OCI-LY7 (cell line): ENCODE measurements at regions not wholly inside any gene's neighbourhood (a gene's known extent, or its start where the extent isn't known, plus 50 kb on each side); places are given as distances from the start of the nearest gene placed in this dataset.

Experiments used
- BruUV-seq: library from RNA; stranded (reverse); fragments of 400-500 nt; replicated peaks from 2 replicates; lab custom pipeline; 2021; lab: Mats Ljungman, UMichigan
- CTCF ChIA-PET: fragments of 300-600 bp; sonication (Branson Sonifier 250); formaldehyde crosslinking; loops from one replicate; lab custom pipeline; 2022; ENCODE audit warnings: antibody characterized with exemption; ENCODE audit not compliant: unreplicated experiment; lab: Charles Lee
- POLR2A ChIA-PET: fragments of 300-600 bp; sonication (Branson Sonifier 250); formaldehyde crosslinking; loops from one replicate; lab custom pipeline; 2022; ENCODE audit warnings: antibody characterized with exemption; lab: Charles Lee
- DNase-seq: peaks from one replicate; pipeline ENCODE4 v3.0.0-alpha.2; 2015; ENCODE audit warnings: low spot score
- H2AFZ ChIP-seq: fragments of 200-600 bp; sonication (generic), shearing (Covaris generic); 2 replicates; pipeline ENCODE4 v1.6.1; 2014; ENCODE audit warnings: mild to moderate bottlenecking, antibody characterized with exemption, low read length, moderate library complexity
- H3K27ac ChIP-seq: fragments of 200-600 bp; sonication (generic); 2 replicates; pipeline ENCODE4 v1.5.1; 2014; ENCODE audit warnings: mixed run types, low read depth, mild to moderate bottlenecking, moderate library complexity, low read length, inconsistent platforms; ENCODE audit not compliant: poor library complexity, severe bottlenecking
- H3K36me3 ChIP-seq: fragments of 200-600 bp; sonication (generic); 2 replicates; pipeline ENCODE4 v1.6.1; 2014; ENCODE audit warnings: mild to moderate bottlenecking, antibody characterized with exemption, low read length, moderate library complexity, mixed read lengths; ENCODE audit not compliant: insufficient read depth
- H3K4me1 ChIP-seq: fragments of 200-600 bp; sonication (generic); 2 replicates; pipeline ENCODE4 v1.5.1; 2014; ENCODE audit warnings: mild to moderate bottlenecking, low read length; ENCODE audit not compliant: insufficient read depth, poor library complexity, severe bottlenecking
- H3K4me2 ChIP-seq: fragments of 200-600 bp; sonication (generic); 2 replicates; pipeline ENCODE4 v1.6.1; 2014; ENCODE audit warnings: mild to moderate bottlenecking, low read length
- H3K4me3 ChIP-seq: fragments of 200-600 bp; sonication (generic); 2 replicates; pipeline ENCODE4 v1.5.1; 2014; ENCODE audit warnings: mild to moderate bottlenecking, low read depth, low read length; ENCODE audit not compliant: poor library complexity, severe bottlenecking
- H3K79me2 ChIP-seq: fragments of 200-600 bp; sonication (generic); 2 replicates; pipeline ENCODE4 v1.6.1; 2016; ENCODE audit warnings: low read depth, mild to moderate bottlenecking, low read length, moderate library complexity, mixed read lengths; ENCODE audit not compliant: insufficient read depth
- H3K9me2 ChIP-seq: fragments of 200-600 bp; sonication (generic); 2 replicates; pipeline ENCODE4 v1.6.1; 2016; ENCODE audit warnings: mild to moderate bottlenecking, low read length, mixed read lengths; ENCODE audit not compliant: insufficient read depth
- H3K9me3 ChIP-seq: fragments of 200-600 bp; sonication (generic); 2 replicates; pipeline ENCODE4 v1.6.1; 2014; ENCODE audit warnings: mild to moderate bottlenecking, mixed run types, low read length, mixed read lengths
- H4K20me1 ChIP-seq: fragments of 200-600 bp; sonication (generic); 2 replicates; pipeline ENCODE4 v1.6.1; 2014; ENCODE audit warnings: mild to moderate bottlenecking, antibody characterized with exemption, low read length, moderate library complexity, mixed read lengths; ENCODE audit not compliant: insufficient read depth
- CTCF ChIP-seq: fragments of 200-600 bp; sonication (generic); conservative IDR thresholded peaks from 2 replicates; pipeline ENCODE4 v1.5.1; 2014; ENCODE audit warnings: mild to moderate bottlenecking, antibody characterized with exemption, low read length, moderate library complexity, mixed read lengths
- EZH2phosphoT487 ChIP-seq: fragments of 200-600 bp; sonication (generic); IDR thresholded peaks from 2 replicates; pipeline ENCODE4 v1.6.1; 2018; ENCODE audit warnings: low read depth, borderline replicate concordance, mild to moderate bottlenecking, mixed run types, antibody characterized with exemption, low read length, moderate library complexity, mixed read lengths
- intact Hi-C: fragments of 100-400 bp; cut with micrococcal nuclease; formaldehyde crosslinking; loops from one replicate; pipeline ENCODE4 v1.10.0; 2022; ENCODE audit not compliant: unreplicated experiment

- DNase-seq: no peak
- CTCF ChIA-PET: no interaction called here
- intact Hi-C loops: no loop called here
- Histone ChIP-seq H3K27ac (no peak overlapping the region), H3K9me3 (no peaks in the 10 kb centered on the region), H3K79me2 (no peaks in the 10 kb centered on the region), H3K4me2 (no peak overlapping the region), H3K4me3 (no peak overlapping the region), H3K9me2 (no peaks in the 10 kb centered on the region), H4K20me1 (no peaks in the 10 kb centered on the region), H3K36me3 (no peaks in the 10 kb centered on the region), H3K4me1 (no peaks in the 10 kb centered on the region), H2AFZ (no peak overlapping the region)
- BruUV-seq: no TSS peak
- TF ChIP-seq EZH2phosphoT487: no peak
- no peak for TF ChIP-seq CTCF
- POLR2A ChIA-PET: no interaction called here
Measured at GRCh38 chr3:64863226-64864212, 175.7 kb upstream of the ADAMTS9 start.

GRCh38 chr3:64861684-64862083 is 173.9 kb upstream of the ADAMTS9 start:
- Histone ChIP-seq H3K9me3 (no peaks in the 10 kb centered on the region), H3K4me1 (no peaks in the 10 kb centered on the region), H3K36me3 (no peaks in the 10 kb centered on the region), H3K4me3 (no peak overlapping the region), H2AFZ (no peak overlapping the region), H4K20me1 (no peaks in the 10 kb centered on the region), H3K4me2 (no peak overlapping the region), H3K9me2 (no peaks in the 10 kb centered on the region), H3K27ac (no peak overlapping the region), H3K79me2 (no peaks in the 10 kb centered on the region)
- ChIA-PET CTCF (no interaction called here), POLR2A (interaction anchor here (0.7 kb wide), 1 partner anchor 1197 kb away, joined by 3 read pairs; no protein-coding TSS in a partner anchor)
- intact Hi-C loops: no loop called here
- no TSS peak for BruUV-seq
- TF ChIP-seq CTCF: no peak
- no peak for TF ChIP-seq EZH2phosphoT487
- DNase-seq: no peak

GRCh38 chr3:64860536-64860870 is 172.7 kb upstream of the ADAMTS9 start:
- Histone ChIP-seq H3K9me2 (no peaks in the 10 kb centered on the region), H3K4me2 (no peak overlapping the region), H3K36me3 (no peaks in the 10 kb centered on the region), H2AFZ (no peak overlapping the region), H3K27ac (no peak overlapping the region), H3K79me2 (no peaks in the 10 kb centered on the region), H4K20me1 (no peaks in the 10 kb centered on the region), H3K4me3 (no peak overlapping the region), H3K9me3 (no peaks in the 10 kb centered on the region), H3K4me1 (no peaks in the 10 kb centered on the region)
- ChIA-PET CTCF (no interaction called here), POLR2A (no interaction called here)
- intact Hi-C loops: no loop called here
- DNase-seq: no peak
- no TSS peak for BruUV-seq
- no peak for TF ChIP-seq CTCF
- no peak for TF ChIP-seq EZH2phosphoT487
